ENCODE measurements at regions not wholly inside any gene's neighbourhood (a gene's known extent, or its start where the extent isn't known, plus 50 kb on each side); places are given as distances from the start of the nearest gene placed in this dataset.

DNA sequence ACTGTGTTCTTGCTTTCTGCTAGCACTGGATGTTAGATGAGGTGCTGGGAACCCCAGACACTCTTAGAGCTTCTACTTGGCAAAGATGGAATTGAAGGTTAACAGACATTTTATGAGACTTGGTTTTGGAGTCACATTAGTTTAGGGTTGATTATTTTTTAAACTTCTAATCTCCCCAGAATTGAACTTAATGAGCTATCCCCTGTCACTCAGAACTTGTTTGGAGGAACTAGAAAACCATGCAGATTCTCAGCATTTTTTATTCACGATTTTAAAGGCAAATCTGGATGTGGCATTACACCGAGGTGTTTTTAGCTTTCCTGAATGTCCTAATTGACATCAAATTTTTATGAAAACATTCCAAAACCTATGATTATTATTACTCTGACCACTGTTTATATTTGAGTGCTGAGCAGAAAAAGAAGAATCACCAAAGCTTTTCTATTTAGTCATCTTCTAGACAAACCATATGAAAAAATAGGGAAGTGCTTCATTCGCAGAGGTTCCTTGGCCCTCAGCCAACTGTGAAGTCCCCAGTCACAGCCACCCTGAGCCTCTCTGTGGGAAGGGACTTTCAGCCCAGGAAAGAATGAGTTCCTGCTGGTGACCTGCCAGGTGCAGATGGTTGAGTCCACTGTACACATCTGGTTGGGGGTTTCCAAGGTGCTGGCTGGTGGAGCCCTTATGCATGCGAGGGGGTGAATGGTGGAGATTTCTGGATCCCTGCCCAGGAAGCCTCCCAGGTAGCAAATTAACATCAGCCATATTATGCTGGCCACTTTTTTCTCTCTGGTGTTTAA is 196.0 kb upstream of the TOPAZ1 start:
- DNase-seq (ENCODE audit: low read depth in 4 of 4, low spot score in 3 of 4) = no peak

DNA sequence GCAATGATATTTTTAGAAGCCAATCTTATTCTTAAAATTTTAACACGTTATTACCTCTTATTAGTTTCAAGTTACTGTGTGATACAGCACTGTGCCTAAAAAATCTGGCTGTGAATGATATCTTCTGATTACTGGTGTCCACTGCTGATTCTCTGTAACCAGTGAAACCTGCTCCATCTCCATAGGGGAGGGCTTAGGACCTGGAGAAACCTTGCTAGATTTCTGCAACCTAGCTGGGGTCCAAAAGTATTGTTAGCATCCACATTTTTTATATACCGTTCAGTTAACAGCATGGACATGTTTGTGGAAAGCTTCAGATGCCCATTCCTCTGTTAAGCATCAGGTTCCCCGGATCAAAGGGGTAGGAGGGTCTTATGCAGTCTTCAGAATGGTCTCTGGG is 193.9 kb upstream of the TOPAZ1 start:
- DNase-seq (ENCODE audit: low read depth in 4 of 4, low spot score in 3 of 4) = no peak

DNA sequence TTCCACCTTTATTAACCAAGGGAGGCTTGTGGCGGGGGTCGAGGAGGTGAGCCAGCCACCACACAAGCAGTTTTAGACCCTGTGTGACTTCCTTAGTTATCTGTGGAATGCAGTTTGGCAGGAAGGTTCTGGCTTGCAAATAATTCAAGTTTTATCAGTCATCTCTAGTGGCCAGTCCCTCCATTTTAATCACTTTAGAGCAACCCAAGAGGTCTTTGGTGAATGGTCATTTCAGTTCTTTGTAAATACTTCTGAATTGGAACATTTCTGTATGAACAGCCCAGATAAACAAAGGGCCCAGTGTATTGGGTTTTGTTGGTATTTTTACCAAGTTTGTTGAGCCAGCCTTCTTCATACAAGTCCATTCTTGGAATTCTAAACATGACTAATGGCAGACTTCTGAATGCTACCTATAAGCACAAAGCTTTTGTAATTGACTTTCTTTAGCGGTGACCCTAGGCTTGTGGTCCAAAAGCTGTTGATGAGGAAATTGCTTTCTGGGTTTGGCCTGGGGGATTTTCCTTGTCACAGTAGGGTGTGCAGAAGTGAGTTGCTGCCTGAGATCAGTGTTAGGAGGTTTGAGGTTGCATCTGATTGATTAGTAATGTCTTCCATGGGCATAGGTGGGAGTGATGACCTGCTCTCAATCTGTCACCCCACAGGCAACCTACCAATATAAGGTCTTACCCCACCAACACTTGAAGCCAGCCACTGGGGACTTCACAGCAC is 193.3 kb upstream of the TOPAZ1 start:
- no peak for DNase-seq (ENCODE audit: low read depth in 4 of 4, low spot score in 3 of 4)

DNA sequence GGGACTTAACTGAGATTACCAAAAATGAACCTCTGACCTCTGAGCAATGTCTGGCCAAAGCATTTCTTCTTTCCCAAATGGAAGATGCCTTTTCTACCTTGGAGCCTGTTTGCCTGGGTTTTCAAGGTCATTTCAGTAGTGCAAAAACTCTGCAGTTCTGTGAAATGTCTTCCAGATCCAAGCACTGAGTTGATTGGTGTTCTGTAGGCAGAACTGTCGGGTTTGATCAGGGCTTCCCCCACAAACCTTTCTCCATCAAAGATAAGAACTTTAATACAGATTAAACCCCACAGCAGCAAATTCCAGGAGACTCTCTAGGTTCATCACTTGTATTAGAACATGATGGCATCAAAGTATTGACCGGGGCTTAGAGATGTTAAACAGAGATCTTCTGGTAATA is 192.7 kb upstream of the TOPAZ1 start:
- DNase-seq (ENCODE audit: low read depth in 4 of 4, low spot score in 3 of 4) = no peak

DNA sequence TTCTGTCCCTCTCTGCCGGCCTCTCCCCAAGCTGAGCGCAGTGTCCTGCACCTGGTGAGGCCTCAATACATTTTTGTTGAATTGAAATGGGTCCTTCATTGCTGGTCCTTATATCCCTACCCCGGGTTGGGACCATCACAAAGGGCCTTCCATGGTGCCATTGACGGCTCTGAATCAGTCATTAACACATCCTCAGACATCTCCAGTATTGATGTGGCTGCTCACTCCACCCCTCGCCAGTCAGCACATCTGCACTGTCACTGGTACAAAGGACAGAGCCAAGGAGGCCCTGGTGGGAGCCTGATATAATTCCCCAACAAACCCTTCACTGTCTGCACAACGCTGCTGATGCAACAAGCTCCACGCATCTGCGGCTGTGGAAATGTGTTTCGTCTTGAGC is 191.6 kb upstream of the TOPAZ1 start:
- no peak for DNase-seq (ENCODE audit: low read depth in 4 of 4, low spot score in 3 of 4)

DNA sequence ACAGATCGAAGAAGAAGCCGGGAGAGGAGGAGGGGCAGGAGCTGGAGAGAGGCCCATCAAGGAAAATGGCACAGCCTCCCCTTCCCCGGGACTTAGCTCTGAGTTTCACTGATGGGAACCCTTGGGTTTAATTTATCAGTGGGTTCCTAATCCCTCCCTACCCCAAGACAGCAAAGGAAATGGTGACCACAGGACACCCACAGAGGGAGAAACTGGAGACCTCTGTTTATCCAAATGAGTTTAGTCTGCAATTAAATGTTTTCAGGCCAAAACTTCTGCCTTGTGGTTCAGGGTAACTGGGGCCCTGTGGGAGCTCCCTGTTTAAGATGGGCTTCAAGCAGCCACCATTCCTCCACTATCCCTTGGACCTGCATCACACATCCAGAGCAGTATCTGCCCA is 190.8 kb upstream of the TOPAZ1 start:
- no peak for DNase-seq (ENCODE audit: low read depth in 4 of 4, low spot score in 3 of 4)

DNA sequence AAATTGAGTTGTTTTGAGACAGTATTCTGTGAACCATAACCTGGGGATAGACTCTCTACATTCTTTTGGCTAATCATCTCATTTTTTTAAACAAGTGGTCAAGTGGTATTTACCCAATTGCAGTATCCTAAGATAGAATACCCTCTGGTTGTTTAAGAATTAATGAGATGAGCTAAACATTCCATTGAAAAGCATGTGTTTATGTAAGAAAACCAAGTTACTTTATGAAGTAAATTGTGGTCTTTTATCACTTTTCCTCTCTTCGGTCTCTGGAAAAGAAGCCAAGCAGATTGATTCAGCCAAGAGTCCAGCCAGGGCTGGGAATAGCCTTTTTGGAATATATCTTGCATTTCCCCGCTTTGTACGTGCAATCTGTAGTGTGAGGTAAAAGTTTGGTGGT is 185.7 kb upstream of the TOPAZ1 start:
- DNase-seq (ENCODE audit: low read depth in 4 of 4, low spot score in 3 of 4) = no peak

DNA sequence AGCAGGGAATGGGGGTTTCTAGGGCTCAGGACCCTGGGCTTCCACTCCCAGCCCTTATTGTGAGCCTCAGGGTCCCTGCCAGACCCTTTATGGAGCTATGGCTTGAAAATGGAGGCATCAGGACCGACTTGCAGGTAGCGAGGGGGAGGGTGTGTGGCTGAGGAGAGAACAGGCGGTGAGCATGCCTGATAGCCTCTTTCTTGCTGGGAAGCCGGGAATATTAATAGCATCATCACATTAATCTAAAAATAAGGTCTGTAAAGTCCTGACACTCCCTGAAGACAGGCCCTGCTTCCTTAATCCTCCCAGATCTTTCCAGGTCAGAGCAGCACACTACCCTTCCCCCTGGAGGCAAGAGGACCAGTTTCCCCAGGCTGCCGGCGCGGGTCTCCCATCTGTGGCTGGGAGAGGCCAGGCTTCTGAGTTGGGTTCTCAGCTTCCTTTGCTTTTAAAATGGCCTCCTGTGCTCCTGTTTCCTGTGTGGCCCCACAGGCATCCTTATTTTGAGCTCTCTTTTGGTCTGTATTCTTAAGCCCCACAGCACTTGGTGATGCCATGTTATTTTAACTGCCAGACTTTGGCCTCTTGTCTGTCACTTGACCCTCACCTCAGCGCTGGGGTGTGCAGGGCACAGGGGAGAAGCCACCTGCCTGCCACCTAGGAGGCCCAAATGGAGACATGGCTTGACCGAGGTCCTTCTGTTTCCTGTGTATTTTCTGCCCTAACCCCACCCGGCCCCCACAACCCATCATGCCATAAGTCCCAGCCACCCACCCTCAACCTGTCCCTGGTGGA is 185.0 kb upstream of the TOPAZ1 start:
- DNase-seq (ENCODE audit: low read depth in 4 of 4, low spot score in 3 of 4) = no peak

DNA sequence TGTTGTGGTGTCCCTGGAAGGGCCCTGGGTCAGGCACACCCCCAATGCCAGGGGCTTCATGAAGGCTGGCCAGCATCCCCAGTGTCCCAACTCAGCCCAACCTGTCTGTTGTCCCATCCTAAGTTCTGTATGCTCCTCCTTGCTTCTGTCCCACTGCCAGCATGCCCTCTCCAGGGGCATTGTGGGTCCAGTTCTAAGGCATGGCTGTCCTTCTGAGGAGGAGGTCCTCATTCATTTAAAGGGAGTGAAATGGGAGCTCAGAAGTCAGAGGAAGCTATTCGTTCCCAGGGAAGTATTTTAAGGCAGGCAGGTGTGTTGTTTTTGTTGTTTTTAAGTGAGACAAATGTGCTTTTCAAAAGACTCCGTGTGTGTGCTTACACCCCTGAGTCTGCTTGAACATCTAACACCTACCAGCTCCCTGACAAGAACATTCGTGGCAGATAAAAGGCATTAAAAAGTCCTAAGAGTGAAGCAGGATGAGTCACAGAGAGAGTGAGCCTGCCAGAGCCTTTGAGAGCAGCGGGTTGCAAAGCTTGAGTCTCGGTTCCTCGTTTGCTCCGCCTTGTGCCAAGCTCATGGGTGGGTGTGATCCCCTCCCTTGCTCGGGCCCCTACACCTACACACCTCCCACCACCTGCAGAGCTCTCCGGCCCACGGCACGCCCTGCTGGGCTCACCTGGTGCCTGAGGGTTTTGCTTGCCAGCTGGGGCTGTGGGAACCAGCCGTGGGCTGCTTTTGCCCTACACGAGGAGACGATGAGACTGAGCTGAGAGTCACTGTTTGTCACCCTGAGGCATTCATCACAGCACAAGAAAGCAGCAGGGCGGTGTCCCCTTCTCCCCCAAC is 183.4 kb upstream of the TOPAZ1 start:
- no peak for DNase-seq (ENCODE audit: low read depth in 4 of 4, low spot score in 3 of 4)

DNA sequence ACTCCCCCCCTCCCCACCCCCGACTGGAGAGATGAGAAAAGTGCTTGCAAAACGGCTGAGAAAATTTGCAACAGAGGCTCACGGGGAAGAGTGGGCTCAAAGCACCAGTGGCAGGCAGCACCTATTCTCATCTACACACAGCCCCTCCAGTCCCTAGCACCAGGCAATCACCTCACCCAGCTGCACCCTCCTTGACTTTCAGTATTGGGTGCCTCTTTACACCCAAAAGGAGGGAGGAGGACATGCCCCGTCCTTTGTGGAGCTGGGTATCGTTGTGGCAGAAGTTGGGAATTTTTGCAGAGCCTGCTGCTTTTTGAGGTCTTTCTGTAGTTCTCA is 182.8 kb upstream of the TOPAZ1 start:
- no peak for DNase-seq (ENCODE audit: low read depth in 4 of 4, low spot score in 3 of 4)

DNA sequence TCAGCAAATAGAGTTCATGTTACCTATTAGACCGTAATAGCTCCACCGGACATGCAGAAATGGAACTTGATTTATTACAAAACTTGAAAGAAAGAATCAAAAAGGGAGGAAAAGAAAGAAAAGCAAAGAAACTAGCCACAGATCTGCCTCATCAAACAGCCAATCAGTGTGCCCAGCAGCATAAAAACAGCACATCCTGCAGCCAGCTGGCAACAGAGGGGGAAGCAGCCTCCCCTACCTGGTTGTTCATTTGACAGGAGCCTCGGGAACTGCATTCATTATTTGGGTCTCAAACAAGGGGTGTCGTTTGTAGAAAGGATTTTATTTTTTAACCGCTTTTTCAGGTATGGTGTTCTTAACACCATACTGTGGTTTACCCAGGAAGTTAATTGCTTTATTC is 181.5 kb upstream of the TOPAZ1 start:
- DNase-seq (ENCODE audit: low read depth in 4 of 4, low spot score in 3 of 4) = no peak

DNA sequence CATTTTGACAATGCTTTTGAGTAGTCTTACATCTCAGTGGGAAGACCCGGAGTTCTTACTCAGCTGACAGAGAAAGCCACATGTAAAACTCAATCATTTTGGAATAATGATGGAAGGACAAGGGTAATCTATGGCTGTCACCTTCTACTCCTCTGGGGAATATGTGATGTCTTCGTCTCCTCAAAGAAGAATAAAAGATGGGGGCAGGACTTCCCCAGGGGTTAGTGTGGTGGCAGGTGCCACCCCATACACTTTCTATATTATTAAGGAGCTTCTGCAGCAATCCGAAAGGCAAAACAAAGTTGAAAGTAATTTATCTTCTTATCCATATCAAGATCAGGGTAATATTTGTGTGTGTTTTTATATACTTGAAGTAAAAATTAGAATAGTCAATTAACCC is 180.4 kb upstream of the TOPAZ1 start:
- no peak for DNase-seq (ENCODE audit: low read depth in 4 of 4, low spot score in 3 of 4)

DNA sequence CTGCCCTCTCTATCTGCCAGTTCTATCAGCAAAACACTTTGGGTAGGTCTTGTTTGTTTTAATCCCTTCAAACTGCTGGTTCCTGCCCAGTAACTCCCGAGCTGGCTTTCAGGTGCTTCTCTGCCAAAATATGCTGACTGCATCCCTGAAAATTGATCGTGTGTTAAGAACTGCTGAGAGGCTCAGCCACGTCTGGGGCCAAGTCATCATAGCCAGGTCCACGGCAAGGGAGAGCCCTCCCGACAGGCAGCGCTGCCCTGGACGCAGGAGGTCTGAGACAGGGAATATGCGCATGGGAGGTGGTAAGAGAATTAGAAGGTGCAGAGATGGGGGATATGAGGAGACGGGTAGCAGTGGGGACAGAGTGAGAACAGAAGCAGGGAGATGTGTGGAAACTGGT is 179.7 kb upstream of the TOPAZ1 start:
- no peak for DNase-seq (ENCODE audit: low read depth in 4 of 4, low spot score in 3 of 4)

DNA sequence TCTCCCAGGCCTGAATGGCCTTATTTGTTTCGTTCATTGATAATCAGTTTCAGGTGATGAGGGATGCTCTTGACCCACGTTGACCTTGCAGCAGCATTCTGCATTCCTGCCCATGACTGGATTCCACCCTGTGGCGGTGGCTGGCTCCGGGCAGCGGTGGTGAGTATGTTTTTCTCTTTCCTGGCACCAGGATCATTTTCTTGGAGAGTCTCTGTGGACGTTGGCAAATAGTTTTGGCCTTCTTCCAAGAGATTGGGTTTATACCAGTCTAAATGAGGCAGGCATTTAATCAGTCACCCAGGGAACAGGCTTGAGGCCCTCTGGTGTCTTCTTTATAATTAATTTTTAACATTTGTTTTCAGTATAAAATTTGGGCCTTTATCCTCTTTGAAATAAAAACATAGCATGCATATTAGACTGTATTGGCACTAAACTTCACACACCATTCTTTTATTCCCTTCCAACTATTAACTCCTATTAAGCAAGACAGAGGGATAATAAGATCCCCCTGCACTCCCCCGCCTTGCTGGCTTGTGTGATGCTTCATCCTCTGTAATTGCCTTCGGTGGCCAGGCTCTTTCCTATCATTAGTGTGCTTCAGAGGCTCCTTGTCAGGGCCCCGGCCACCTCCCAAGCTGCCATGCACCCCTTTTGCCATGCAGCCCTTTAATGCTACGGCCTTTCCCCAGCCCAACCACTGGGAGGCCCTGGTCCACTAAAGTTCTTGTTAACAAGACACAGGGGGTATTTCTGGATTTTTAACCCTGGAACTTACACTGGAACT is 176.2 kb upstream of the TOPAZ1 start:
- no peak for DNase-seq (ENCODE audit: low read depth in 4 of 4, low spot score in 3 of 4)

DNA sequence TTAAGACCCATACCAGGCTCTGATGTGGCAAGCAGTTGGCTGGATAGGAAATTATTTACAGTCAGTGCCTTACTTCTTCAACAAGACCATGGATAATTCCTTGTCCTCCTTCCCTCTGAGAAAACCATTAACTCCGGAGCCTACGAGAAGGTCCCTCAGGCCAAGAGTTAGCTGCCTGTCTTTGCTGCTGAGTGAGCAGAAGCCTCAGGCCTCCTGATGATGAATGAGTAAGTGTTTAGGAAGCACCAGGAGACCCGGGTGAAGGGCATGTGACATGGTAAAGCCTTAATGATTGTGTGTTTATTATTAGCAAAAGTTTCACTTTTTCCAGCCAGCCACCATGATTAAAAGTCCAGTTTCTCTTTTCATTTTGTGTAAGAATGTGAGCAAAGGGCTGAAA is 174.9 kb upstream of the TOPAZ1 start:
- DNase-seq (ENCODE audit: low read depth in 4 of 4, low spot score in 3 of 4) = no peak

DNA sequence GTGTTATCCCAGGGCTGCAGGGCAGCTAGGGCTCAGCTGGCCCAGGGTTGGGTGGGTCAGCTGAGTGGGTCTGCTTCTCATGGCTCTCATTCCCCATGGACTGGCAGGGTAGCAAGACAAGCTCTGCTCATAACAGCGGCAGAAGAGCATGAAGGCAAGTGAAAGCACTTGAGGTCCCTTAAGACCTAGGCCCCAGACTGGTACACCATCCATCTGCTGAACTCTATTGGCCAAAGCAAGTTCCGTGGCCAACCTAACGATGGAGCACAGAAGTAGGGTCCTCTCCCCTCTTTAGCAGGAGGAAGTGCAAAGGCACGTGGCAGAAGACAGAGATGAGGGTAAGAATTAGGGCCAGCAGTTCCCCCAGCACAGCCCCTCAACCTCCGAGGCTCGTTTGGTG is 174.3 kb upstream of the TOPAZ1 start:
- no peak for DNase-seq (ENCODE audit: low read depth in 4 of 4, low spot score in 3 of 4)

DNA sequence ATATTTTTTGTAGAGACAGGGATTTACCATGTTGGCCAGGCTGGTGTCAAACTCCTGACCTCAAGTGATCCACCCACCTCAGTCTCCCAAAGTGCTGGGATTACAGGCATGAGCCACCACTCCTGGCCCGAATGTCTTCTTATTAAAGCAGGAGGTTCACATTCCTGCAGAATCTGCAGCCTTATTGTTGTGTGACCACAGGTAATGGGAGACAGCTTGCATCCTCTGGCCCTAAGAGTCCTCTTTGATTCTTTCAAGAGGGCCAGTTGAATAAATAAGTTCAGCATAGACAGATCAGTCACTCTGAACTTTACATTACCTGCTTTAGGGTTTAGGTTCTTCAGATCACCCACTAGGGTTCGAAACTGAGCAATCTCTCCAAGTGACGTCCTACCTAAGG is 172.9 kb upstream of the TOPAZ1 start:
- DNase-seq (ENCODE audit: low read depth in 4 of 4, low spot score in 3 of 4) = no peak

DNA sequence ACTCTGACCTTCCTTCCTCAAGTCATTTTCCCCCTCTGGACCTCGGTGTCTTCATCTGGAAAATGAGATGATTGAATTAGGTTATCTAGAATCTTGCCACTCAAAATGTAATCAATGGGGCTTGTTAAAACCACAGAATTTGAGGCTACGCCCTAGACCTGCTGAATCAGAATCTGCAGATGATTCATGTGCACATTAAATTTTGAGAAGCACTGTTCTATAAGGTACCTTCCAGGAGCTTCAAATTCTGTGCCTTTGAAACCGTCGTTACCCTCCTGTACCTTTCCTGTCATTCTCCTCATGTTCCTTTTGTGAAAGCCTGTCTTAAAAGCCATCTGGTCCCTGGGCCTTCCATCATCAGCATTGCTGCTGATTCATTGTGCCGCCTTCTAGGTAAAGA is 172.4 kb upstream of the TOPAZ1 start:
- DNase-seq (ENCODE audit: low read depth in 4 of 4, low spot score in 3 of 4) = no peak

DNA sequence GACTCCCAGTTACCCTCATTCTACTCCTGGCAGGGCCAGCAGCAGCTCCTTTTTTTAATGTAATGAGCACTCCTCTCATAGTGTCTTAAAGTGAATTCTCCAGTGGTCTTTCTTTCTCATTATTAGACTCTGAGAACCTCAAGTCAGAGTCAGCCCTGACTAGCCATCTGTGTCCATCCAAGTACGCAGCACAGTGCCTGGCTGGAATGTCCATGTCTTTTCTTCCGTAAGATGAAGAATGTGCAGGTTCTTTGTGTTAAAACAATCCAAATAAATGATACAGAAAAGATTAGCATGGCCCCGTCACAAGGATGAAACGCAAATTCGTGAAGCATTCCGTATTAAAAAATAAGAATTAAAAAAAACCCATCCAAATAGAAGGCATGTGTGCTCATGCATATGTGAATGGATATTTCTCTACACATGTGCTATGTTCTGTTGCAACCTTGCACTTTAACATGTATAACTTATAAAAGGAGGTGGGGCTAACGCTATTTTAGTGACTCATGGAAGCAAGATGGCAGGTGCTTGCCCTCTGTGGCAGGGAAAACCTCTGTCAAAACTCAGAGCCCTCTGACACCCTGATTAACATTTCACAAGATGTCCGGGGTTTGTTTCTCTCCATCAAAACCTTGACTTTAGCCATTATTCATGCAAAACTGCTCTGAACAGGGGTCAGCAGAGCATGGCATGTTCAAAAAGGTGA is 170.7 kb upstream of the TOPAZ1 start:
- no peak for DNase-seq (ENCODE audit: low read depth in 4 of 4, low spot score in 3 of 4)

All from right renal pelvis (tissue), 4 donors.